ENCODE measurements at regions not wholly inside any gene's neighbourhood (a gene's known extent, or its start where the extent isn't known, plus 50 kb on each side); places are given as distances from the start of the nearest gene placed in this dataset.

DNA sequence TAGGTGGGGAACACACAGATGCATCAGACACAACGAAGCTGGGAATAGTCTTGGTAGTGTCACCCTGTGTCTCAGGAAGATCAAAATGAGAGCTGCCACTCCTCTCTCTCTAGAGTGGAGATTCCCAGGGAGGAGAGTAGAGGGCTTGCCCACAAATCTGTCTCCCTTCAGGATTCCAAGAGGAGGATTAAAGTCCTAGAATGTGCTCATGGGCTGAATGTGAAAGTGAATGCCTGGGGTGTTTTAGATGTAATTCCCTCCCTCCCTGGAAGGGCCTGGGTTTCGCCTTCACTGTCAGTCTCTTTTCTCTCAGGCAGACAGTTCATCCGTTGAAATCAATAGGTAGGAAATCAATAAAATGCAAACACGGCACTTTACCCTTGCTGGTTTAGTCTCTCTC, 282.6 kb upstream of the PPARGC1A start:
- Histone ChIP-seq H3K4me1 (no peaks in the 10 kb centered on the region), H3K4me2 (no peak overlapping the region), H3K27ac (no peak overlapping the region), H3K4me3 (no peak overlapping the region), H3K9me3 (no peaks in the 10 kb centered on the region)
- no peak for TF ChIP-seq CEBPB (IDR thresholded peaks at IDR 0.05)
- ATAC-seq (no peak), FAIRE-seq (no peak), DNase-seq (ENCODE audit: low read depth in 1 of 2, low spot score in 1 of 2) (no peak)
- POLR2A ChIA-PET = no interaction called here
- CTCF ChIA-PET = no interaction called here
- 4% methylated on average over 4 of the region's 4 CpGs for WGBS (ENCODE audit: missing lambda C conversion rate)

GRCh38 chr4:24169956-24170355, 280.1 kb upstream of the PPARGC1A start:
- no peak overlapping the region for H3K4me3 ChIP-seq
- TF ChIP-seq HDAC2 (IDR thresholded peaks at IDR 0.05) (no peak), SREBF2 (IDR thresholded peaks at IDR 0.05) (no peak), CHD4 (IDR thresholded peaks at IDR 0.05; ENCODE audit: borderline replicate concordance) (no peak), MAZ (IDR thresholded peaks at IDR 0.05; ENCODE audit: borderline replicate concordance, low read depth, low read length) (no peak), RAD21 (conservative IDR thresholded peaks at IDR 0.05 in 1 of 2, IDR thresholded peaks at IDR 0.05 in 1 of 2) (no peak), JUN (IDR thresholded peaks at IDR 0.05) (no peak), GATA3 (IDR thresholded peaks at IDR 0.05; ENCODE audit: borderline replicate concordance) (no peak), MAX (IDR thresholded peaks at IDR 0.05) (no peak), MYC (IDR thresholded peaks at IDR 0.05; ENCODE audit: borderline replicate concordance, low read length) (no peak), TFCP2L1 (CRISPR knock-in tag; IDR thresholded peaks at IDR 0.05) (no peak), ZNF302 (CRISPR knock-in tag; IDR thresholded peaks at IDR 0.05) (no peak), ZC3H11A (IDR thresholded peaks at IDR 0.05) (no peak), E2F6 (IDR thresholded peaks at IDR 0.05; ENCODE audit: borderline replicate concordance, low read depth) (no peak), NFE2L2 (conservative IDR thresholded peaks at IDR 0.05; ENCODE audit: low read length) (no peak), RNF2 (IDR thresholded peaks at IDR 0.05; ENCODE audit: borderline replicate concordance, low read depth) (no peak), POLR2A (IDR thresholded peaks at IDR 0.05; ENCODE audit: low read length) (no peak), BHLHE40 (IDR thresholded peaks at IDR 0.05; ENCODE audit: low read depth, low read length) (no peak), KDM5A (IDR thresholded peaks at IDR 0.05) (no peak)
- TF ChIP-seq, protein P1, sequence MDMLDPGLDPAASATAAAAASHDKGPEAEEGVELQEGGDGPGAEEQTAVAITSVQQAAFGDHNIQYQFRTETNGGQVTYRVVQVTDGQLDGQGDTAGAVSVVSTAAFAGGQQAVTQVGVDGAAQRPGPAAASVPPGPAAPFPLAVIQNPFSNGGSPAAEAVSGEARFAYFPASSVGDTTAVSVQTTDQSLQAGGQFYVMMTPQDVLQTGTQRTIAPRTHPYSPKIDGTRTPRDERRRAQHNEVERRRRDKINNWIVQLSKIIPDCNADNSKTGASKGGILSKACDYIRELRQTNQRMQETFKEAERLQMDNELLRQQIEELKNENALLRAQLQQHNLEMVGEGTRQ (IDR thresholded peaks at IDR 0.05) = no peak
- POLR2A ChIA-PET = no interaction called here
- H3K4me1 ChIP-seq = no peaks in the 10 kb centered on the region
- FAIRE-seq (no peak), DNase-seq (ENCODE audit: low read depth in 1 of 2, low spot score in 1 of 2) (no peak), ATAC-seq (no peak)
- H3K9me3 ChIP-seq = no peaks in the 10 kb centered on the region
- H3K4me2 ChIP-seq = no peak overlapping the region
- CTCF ChIA-PET = no interaction called here
- no peak overlapping the region for H3K27ac ChIP-seq

DNA sequence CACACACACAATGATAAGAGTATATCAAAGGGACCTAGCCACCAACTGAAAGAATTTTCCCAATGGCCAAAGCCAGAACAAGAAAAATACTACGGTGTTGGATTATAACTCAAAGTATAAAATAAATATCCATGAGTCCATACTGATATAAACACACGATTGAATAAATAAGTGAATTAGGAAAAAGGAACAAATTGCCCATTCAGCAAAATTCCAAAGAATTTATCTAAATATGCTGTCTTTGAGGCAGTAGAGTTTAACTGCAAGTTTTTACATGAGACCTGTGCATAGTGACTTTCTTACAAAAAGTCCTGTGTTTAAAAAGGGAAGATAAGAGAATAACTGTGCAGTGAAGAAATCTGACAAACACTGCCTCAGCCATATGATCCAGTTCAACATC, 278.8 kb upstream of the PPARGC1A start:
- POLR2A ChIA-PET = no interaction called here

DNA sequence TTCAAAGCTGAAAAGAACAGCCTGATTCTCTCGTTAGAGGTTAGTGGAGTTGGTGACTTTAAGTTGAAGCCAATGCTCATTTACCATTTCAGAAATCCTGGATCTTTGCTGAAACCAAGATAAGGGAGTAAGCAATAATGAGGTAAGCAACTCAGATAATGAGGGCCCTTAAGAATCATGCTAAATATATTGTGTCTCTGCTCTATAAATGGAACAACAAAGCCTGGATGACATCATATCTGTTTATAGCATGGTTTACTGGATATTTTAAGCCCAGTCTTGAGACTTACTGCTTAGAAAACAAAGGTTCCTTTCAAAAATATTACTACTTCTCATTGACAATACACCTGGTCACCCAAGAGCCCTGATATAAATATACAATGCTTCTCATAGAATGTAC, 276.7 kb upstream of the PPARGC1A start:
- ChIA-PET POLR2A (no interaction called here), CTCF (no interaction called here)
- 0% methylated on average over 1 of the region's 1 CpG for WGBS (ENCODE audit: missing lambda C conversion rate)

More for the DNA sequence above, 278.8 kb upstream of the PPARGC1A start:
- CTCF ChIA-PET = no interaction called here
- no peak overlapping the region for H3K4me2 ChIP-seq
- WGBS (ENCODE audit: missing lambda C conversion rate) = 4% methylated on average over 2 of the region's 2 CpGs
- DNase-seq (ENCODE audit: low read depth in 1 of 2, low spot score in 1 of 2) = no peak
- no peaks in the 10 kb centered on the region for H3K4me1 ChIP-seq
- ATAC-seq = no peak
- no peak overlapping the region for H3K27ac ChIP-seq
- TF ChIP-seq HDAC2 (IDR thresholded peaks at IDR 0.05) (no peak), MAFK (IDR thresholded peaks at IDR 0.05; ENCODE audit: partially characterized antibody) (peak; percentile 84), RNF2 (IDR thresholded peaks at IDR 0.05; ENCODE audit: borderline replicate concordance, low read depth) (no peak), MAZ (IDR thresholded peaks at IDR 0.05; ENCODE audit: borderline replicate concordance, low read depth, low read length) (no peak), NFE2L2 (conservative IDR thresholded peaks at IDR 0.05; ENCODE audit: low read length) (no peak)
- FAIRE-seq = no peak
- H3K4me3 ChIP-seq = no peak overlapping the region
- no peaks in the 10 kb centered on the region for H3K9me3 ChIP-seq

More for the DNA sequence above, 276.7 kb upstream of the PPARGC1A start:
- H3K4me3 ChIP-seq = no peak overlapping the region
- TF ChIP-seq ZFP36 (IDR thresholded peaks at IDR 0.05; ENCODE audit: borderline replicate concordance, partially characterized antibody) (no peak), HOXB5 (CRISPR knock-in tag; IDR thresholded peaks at IDR 0.05) (no peak), MYC (IDR thresholded peaks at IDR 0.05; ENCODE audit: borderline replicate concordance, low read length) (no peak), FOSB (CRISPR knock-in tag; IDR thresholded peaks at IDR 0.05) (no peak), SMC3 (IDR thresholded peaks at IDR 0.05) (no peak), EHF (CRISPR knock-in tag; IDR thresholded peaks at IDR 0.05) (no peak), POLR2AphosphoS2 (conservative IDR thresholded peaks at IDR 0.05; ENCODE audit: low read length) (no peak), FOSL2 (IDR thresholded peaks at IDR 0.05) (no peak), FOSL2 (CRISPR knock-in tag; IDR thresholded peaks at IDR 0.05) (no peak), BCL3 (IDR thresholded peaks at IDR 0.05) (no peak), KDM5A (IDR thresholded peaks at IDR 0.05) (no peak), RNF2 (IDR thresholded peaks at IDR 0.05; ENCODE audit: borderline replicate concordance, low read depth) (no peak), CEBPB (IDR thresholded peaks at IDR 0.05) (no peak)
- no peak for DNase-seq (ENCODE audit: low read depth in 1 of 2, low spot score in 1 of 2)
- H3K27ac ChIP-seq = no peak overlapping the region
- no peak overlapping the region for H3K4me2 ChIP-seq
- no peak for ATAC-seq
- FAIRE-seq = no peak
- no peaks in the 10 kb centered on the region for H3K4me1 ChIP-seq
- H3K9me3 ChIP-seq = no peaks in the 10 kb centered on the region

Data from A549 (cell line).